GM12892 (cell line): ENCODE measurements at regions not wholly inside any gene's neighbourhood (a gene's known extent, or its start where the extent isn't known, plus 50 kb on each side); places are given as distances from the start of the nearest gene placed in this dataset.
"Not testable (repeated sequence)": the region's sequence is repeated elsewhere in the genome, so short reads cannot be mapped to it uniquely, and the experiment has no call there.

Source experiments
- DNase-seq: peaks from one replicate; pipeline ENCODE4 v3.0.0; 2011; ENCODE audit not compliant: insufficient read length
- FAIRE-seq: peaks from 2 replicates; lab custom pipeline; 2011; peaks lifted over from hg19 to GRCh38; lab: Jason Lieb, UNC
- POLR2A ChIP-seq: IDR thresholded peaks from 2 replicates; pipeline ENCODE4 v1.6.1; 2011; ENCODE audit warnings: low read depth, low read length, control low read depth
- POLR2AphosphoS5 ChIP-seq: IDR thresholded peaks from 2 replicates; pipeline ENCODE4 v1.6.1; 2011; ENCODE audit warnings: low read depth, low read length, control low read depth
- TAF1 ChIP-seq: IDR thresholded peaks from 2 replicates; pipeline ENCODE4 v1.6.1; 2011; ENCODE audit warnings: low read depth, mild to moderate bottlenecking, control low read depth, low read length, borderline replicate concordance

- TF ChIP-seq TAF1 = no peak
- no peak for TF ChIP-seq POLR2A
- no peak for TF ChIP-seq POLR2AphosphoS5
- no peak for FAIRE-seq
- DNase-seq = no peak
Observed at GRCh38 chr22:48717076-48717810, 1110.4 kb downstream of the BRD1 start.

GRCh38 chr22:48716154-48716553 lies 1111.5 kb downstream of the BRD1 start:
- FAIRE-seq, DNase-seq: not testable (repeated sequence)

GRCh38 chr22:48715511-48715910 lies 1112.2 kb downstream of the BRD1 start:
- TF ChIP-seq TAF1 = no peak
- no peak for TF ChIP-seq POLR2AphosphoS5
- TF ChIP-seq POLR2A = no peak
- DNase-seq = no peak
- no peak for FAIRE-seq

GRCh38 chr22:48714231-48714630 lies 1113.4 kb downstream of the BRD1 start:
- DNase-seq = no peak
- no peak for FAIRE-seq
- TF ChIP-seq POLR2A (no peak), TAF1 (no peak), POLR2AphosphoS5 (no peak)

GRCh38 chr22:48713272-48714205 lies 1114.1 kb downstream of the BRD1 start:
- no peak for FAIRE-seq

GRCh38 chr22:48712558-48713271 lies 1115.0 kb downstream of the BRD1 start:
- FAIRE-seq = no peak
- TF ChIP-seq POLR2A (no peak), POLR2AphosphoS5 (no peak), TAF1 (no peak)
- DNase-seq = no peak

More at GRCh38 chr22:48713272-48714205, 1114.1 kb downstream of the BRD1 start:
- no peak for DNase-seq
- TF ChIP-seq POLR2AphosphoS5 = no peak
- TF ChIP-seq POLR2A = no peak

- FAIRE-seq = no peak
- no peak for DNase-seq
- TF ChIP-seq POLR2A (no peak), TAF1 (no peak), POLR2AphosphoS5 (no peak)
Observed at GRCh38 chr22:48711669-48712068, 1116.0 kb downstream of the BRD1 start.

- TF ChIP-seq POLR2A (no peak), TAF1 (no peak), POLR2AphosphoS5 (no peak)
- no peak for FAIRE-seq
- no peak for DNase-seq
Observed at GRCh38 chr22:48711031-48711431, 1116.6 kb downstream of the BRD1 start.

- DNase-seq (no peak), FAIRE-seq (no peak)
- no peak for TF ChIP-seq POLR2AphosphoS5
- no peak for TF ChIP-seq POLR2A
- no peak for TF ChIP-seq TAF1
Observed at GRCh38 chr22:48710410-48710809, 1117.3 kb downstream of the BRD1 start.

GRCh38 chr22:48709976-48710375 lies 1117.7 kb downstream of the BRD1 start:
- TF ChIP-seq POLR2AphosphoS5 (no peak), TAF1 (no peak), POLR2A (no peak)
- no peak for FAIRE-seq
- no peak for DNase-seq

GRCh38 chr22:48709453-48709852 lies 1118.2 kb downstream of the BRD1 start:
- no peak for TF ChIP-seq TAF1
- no peak for TF ChIP-seq POLR2A
- TF ChIP-seq POLR2AphosphoS5 = no peak
- FAIRE-seq (no peak), DNase-seq (no peak)

GRCh38 chr22:48708558-48709245 lies 1119.0 kb downstream of the BRD1 start:
- DNase-seq (no peak), FAIRE-seq (no peak)
- no peak for TF ChIP-seq POLR2A
- TF ChIP-seq POLR2AphosphoS5 = no peak
- no peak for TF ChIP-seq TAF1
